ENCODE measurements at regions not wholly inside any gene's neighbourhood (a gene's known extent, or its start where the extent isn't known, plus 50 kb on each side); places are given as distances from the start of the nearest gene placed in this dataset.

GRCh38 chr1:101706366-101706765, 290.4 kb downstream of the OLFM3 start:
- no peak for DNase-seq (ENCODE audit: low read depth)

DNA sequence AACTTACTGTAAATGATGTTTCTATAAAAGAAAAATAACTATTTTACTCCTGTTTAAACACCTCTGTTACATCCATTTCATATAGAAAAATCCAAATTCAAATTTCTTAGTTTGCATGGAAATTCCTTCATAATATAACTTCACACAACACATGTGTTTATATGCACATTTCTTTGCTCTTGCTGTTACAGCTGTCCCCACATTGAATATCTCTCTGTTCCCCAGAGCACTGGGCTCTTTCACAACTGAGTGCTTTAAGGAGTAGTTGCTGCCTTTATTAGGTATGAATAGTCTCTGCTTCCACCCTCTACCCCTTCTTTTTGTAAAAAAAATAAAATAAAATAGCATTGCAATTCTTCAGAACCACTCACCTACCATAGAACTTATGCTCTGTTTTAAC, 287.0 kb downstream of the OLFM3 start:
- no peak for DNase-seq (ENCODE audit: low read depth)

GRCh38 chr1:101713760-101714159, 283.0 kb downstream of the OLFM3 start:
- no peak for DNase-seq (ENCODE audit: low read depth)

GRCh38 chr1:101723415-101723814, 273.3 kb downstream of the OLFM3 start:
- no peak for DNase-seq (ENCODE audit: low read depth)

GRCh38 chr1:101728029-101728428, 268.7 kb downstream of the OLFM3 start:
- no peak for DNase-seq (ENCODE audit: low read depth)

DNA sequence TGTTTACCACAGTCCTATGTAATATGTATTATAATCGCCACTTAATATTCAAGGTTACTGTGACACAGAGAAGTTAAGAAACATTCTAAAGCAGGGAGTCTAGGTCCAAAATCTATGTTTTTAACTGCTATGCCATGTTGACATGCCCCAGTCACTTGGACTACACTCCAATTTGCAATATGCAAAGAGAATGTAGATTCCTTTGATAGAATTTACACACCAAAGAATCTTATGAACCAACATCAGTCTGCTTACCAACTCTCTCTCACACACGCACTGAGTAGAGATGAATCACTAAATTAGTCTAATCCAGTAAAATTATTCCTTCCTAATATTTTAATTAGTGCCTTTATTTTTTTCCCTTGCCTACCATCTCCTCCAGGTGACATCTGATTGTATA, 266.2 kb downstream of the OLFM3 start:
- no peak for DNase-seq (ENCODE audit: low read depth)

GRCh38 chr1:101732261-101732660, 264.5 kb downstream of the OLFM3 start:
- DNase-seq (ENCODE audit: low read depth), result no peak

GRCh38 chr1:101733340-101733739, 263.4 kb downstream of the OLFM3 start:
- DNase-seq (ENCODE audit: low read depth), result no peak

DNA sequence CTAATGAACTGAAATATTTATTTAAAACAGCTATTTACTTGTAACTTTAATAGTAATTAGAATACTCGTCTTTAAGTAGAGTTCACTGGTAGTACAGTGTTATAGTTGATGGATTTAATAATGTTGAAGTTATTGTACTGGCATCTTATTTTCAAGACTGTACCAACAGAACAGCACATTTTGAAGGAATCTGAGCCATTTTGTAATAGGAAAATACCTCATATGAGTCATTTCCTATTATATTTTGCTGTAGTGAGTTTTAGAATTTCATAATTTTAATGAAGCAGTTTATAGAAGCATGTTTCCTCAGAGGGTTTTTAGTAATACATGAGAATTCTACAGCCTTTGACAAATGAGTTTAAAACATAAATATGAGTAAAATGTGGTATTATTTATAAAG, 258.3 kb downstream of the OLFM3 start:
- no peak for DNase-seq (ENCODE audit: low read depth)

DNA sequence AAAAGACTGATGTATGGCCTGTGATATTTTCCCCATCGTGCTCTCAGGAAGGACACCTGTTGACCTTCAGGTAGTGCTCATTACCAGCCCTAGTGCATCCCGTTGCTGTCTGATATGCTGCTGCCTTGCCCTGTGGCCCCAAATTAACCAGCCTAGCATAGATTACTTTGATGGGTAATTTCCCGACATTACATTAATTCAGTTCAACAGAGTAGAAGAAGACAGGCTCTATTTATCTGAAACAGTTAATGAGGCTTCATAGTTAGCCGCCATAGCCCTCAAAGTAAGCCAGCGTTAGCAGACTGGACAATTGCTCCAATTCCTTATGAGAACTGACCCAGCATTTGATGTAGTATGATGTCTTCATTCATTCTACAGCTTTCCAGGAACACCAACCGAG, 257.6 kb downstream of the OLFM3 start:
- DNase-seq (ENCODE audit: low read depth), result no peak

DNA sequence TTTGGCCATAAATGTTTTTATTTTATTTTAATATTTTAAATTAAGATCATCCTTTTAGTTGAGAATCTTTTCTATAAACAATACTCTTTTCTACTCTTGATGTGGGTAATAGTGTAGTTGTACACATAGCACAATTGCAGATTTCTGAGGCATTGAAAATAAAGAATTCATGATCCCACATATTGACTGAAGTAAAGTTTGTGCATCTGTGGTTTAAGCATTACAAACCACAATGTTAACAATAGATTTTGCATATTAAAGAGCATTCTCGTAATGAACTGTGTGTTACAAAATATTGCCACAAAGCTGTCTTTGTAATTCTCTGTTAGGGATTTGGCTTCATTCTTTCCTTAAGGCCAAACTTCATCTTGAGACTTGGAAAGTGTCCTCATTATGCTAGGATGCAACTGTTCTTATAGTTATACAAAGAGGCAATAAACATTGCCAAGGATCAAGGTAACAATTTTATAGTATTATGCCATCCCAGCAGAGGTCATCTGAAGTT, 256.8 kb downstream of the OLFM3 start:
- no peak for DNase-seq (ENCODE audit: low read depth)

DNA sequence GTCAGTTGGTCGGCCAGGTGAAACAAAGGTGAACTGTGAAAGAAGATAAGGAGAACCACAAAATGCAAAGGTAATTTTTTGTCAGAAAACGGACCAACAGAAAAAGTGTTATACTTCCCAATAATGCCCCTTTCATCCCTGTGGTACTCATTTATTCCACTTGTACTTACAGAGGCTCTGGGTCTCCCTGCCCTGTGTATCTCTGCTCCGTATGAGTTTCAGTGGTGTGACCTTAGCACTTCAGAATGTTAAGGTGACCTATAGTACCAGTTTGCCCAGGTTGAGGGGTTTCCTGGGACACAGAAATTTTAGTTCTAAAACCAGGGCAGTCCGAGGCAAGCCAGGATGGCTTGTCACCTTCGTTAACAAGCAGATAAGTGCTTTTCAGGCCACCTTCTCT, 254.8 kb downstream of the OLFM3 start:
- no peak for DNase-seq (ENCODE audit: low read depth)

- no peak for DNase-seq (ENCODE audit: low read depth)
Measured at GRCh38 chr1:101742509-101742908, 254.2 kb downstream of the OLFM3 start.

- DNase-seq (ENCODE audit: low read depth), result no peak
Measured at GRCh38 chr1:101745551-101746270, 251.0 kb downstream of the OLFM3 start.

DNA sequence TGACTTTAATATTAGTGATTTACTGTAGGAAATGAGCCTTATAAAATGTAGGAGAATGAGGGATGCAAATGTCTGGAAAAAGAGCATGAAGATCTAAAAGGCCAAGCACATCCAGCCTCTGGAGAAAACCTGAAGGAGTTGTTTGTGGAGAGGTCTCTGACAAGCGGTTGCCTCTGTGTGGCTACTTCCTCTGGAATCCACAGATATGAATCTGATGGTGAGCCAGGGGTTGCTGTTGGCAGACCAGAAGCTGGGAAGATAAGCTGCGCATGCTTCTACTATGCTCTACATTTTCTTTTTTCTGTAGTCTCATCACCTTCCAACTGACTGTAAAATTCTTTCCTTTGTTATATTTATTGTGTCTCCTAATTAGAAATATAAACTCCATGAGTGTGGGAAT, 248.6 kb downstream of the OLFM3 start:
- no peak for DNase-seq (ENCODE audit: low read depth)
